SKM-1 treated with dmso at 0.1 percent for 144 hours (cell line): ENCODE measurements at regions not wholly inside any gene's neighbourhood (a gene's known extent, or its start where the extent isn't known, plus 50 kb on each side); places are given as distances from the start of the nearest gene placed in this dataset.
A peak's percentile ranks its signal among the peaks of the same experiment; 100 is the strongest.

Experiments used
- DNase-seq: peaks from one replicate; lab custom pipeline; 2025; ENCODE audit not compliant: unreplicated experiment; lab: John Stamatoyannopoulos, UW

GRCh38 chr2:47266939-47267710 is 90.8 kb upstream of the CALM2 start:
- DNase-seq, result no peak

DNA sequence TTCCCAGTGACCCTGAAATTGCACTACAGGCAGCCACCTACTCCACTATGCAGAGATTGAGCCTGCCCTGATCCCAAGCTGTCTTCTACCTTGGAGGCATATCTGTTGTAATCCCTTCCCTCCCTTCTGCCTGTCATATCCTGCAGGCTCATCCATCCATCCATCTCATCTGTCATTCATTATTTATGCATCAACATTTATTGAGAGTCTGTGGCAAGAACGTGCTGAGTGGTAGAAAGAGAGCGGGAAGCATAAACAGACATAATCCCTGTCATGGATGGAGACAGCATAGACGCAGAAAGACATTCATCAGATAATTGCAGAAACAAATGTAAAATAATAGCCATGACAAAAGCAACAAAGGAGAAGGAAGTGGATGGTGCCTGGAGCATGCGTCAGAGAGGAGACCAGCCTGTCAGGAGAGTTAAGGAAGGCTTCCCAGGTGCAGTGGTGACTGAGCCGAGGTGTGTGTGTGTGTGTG is 89.5 kb upstream of the CALM2 start:
- DNase-seq, result no peak

DNA sequence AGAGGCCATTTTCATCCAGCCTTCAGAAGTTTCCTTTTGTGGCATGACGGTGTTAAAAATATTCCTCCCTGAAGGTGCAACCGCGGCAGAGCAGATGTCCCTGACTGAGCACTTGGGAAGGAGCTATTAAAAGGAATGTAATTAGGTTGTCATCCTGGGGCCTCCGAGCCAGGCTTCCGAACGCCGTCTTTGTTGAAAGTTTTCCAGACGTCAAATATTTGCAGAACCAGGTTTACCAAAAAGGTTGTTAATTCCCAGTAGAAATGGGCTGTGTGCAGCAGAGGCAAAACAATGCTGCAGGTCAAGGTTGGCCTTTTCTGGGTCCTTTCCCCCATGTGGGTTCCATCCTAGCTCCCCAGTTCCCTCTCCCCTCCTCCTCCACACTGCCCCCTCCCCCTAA is 88.8 kb upstream of the CALM2 start:
- DNase-seq, result no peak

DNA sequence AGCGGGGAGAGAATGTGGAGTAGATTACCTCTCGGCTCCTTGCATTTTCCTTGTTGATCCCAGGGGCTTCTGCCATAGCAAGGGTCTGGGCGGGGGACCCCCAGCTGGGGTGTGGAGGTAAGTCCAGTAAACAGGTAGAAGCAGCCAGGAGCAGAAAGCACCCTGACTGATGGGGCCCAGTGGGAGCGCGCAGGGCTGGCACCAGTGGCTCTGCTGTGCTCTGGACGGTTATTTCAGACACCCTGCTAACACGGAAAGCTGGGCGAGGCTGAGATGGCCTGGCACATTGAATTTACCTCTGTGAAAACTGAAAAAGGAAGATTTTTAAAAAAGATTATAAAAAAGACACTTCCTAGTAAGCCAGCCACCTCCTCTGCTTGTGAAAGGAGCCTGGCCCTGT is 88.4 kb upstream of the CALM2 start:
- DNase-seq, result no peak

- no peak for DNase-seq
These were observed 87.8 kb upstream of the CALM2 start for GRCh38 chr2:47264143-47264542.

DNA sequence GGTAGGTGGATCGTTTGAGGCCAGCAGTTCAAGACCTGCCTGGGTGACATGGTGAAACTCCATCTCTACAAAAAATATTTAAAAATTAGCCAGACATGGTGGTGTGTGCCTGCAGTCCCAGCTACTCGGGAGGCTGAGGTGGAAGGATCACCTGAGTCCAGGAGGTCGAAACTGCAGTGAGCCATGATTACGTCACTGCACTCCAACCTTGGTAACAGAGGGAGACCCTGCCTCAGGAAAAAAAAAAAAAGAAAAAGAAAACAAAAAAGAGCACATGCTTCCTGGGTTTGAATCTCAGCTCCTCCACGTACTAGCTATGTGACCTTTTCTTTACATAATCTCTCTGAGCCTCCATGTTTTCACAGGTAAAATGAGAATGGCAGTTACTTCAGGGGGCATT is 86.3 kb upstream of the CALM2 start:
- no peak for DNase-seq

GRCh38 chr2:47260971-47261370 is 84.7 kb upstream of the CALM2 start:
- no peak for DNase-seq

GRCh38 chr2:47259829-47260228 is 83.5 kb upstream of the CALM2 start:
- DNase-seq, result peak; percentile 77

GRCh38 chr2:47257946-47258348 is 81.6 kb upstream of the CALM2 start:
- no peak for DNase-seq

- no peak for DNase-seq
These were observed 80.2 kb upstream of the CALM2 start for GRCh38 chr2:47256416-47257087.

GRCh38 chr2:47255794-47256193 is 79.5 kb upstream of the CALM2 start:
- DNase-seq, result no peak

- DNase-seq, result peak; percentile 18
These were observed 78.2 kb upstream of the CALM2 start for GRCh38 chr2:47254464-47254863.

- no peak for DNase-seq
These were observed 77.1 kb upstream of the CALM2 start for GRCh38 chr2:47253447-47253846.

- no peak for DNase-seq
These were observed 75.0 kb upstream of the CALM2 start for GRCh38 chr2:47251404-47251675.

DNA sequence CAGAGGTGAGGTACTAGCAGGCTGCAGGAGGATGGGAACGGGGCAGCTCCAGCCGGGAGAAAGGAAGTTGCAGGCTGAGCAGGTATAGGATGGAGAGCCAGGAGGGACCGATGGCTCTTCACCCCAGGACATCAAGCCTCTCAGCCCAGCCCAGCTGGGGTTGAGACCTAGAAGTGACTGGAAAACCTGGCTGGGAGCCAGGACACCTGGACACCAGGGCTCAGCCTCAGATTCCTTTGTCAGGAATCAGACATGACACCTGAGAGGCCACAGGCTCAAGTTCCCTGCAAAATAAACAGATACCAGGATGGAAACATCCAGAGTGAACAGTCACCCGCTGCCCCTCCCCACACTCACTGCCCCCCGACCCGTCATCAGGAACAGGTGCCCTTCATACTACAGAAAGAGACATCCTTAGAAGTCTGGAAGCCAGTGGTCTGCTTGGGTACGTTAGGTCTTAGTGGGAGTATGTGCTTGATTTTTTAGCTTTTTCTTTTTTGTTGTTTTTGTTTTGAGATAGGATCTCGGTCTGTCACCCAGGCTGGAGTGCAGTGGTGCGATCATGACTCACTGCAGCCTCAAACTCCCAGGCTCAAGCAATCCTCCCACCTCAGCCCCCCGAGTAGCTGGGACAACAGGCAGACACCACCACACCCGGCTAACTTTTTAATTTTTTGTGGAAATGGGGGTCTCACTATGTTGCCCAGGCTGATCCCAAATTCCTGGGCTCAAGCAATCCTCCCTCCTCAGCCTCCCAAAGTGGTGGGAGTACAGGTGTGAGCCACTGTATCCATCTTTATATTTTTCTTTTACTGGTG is 74.5 kb upstream of the CALM2 start:
- DNase-seq, result no peak

DNA sequence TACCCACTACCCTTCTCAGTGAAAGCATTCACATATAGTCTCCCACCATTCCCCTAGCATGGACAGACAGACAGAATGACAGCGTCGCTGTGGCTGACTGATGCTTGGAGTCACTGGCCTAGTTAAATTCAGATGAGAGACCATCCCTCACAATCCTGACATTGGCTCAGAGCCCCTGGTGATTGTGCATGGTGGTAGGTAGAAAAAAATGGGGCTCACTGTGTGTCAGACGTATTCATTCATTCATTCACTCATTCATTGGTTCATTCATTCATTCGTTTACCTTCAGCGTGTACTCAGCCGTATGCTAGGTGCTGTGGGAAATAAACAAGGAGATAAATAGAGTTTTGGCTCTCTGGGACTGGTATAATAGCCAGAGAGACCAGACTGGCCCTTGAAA is 73.6 kb upstream of the CALM2 start:
- DNase-seq, result no peak

- DNase-seq, result no peak
These were observed 73.0 kb upstream of the CALM2 start for GRCh38 chr2:47249157-47249900.

DNA sequence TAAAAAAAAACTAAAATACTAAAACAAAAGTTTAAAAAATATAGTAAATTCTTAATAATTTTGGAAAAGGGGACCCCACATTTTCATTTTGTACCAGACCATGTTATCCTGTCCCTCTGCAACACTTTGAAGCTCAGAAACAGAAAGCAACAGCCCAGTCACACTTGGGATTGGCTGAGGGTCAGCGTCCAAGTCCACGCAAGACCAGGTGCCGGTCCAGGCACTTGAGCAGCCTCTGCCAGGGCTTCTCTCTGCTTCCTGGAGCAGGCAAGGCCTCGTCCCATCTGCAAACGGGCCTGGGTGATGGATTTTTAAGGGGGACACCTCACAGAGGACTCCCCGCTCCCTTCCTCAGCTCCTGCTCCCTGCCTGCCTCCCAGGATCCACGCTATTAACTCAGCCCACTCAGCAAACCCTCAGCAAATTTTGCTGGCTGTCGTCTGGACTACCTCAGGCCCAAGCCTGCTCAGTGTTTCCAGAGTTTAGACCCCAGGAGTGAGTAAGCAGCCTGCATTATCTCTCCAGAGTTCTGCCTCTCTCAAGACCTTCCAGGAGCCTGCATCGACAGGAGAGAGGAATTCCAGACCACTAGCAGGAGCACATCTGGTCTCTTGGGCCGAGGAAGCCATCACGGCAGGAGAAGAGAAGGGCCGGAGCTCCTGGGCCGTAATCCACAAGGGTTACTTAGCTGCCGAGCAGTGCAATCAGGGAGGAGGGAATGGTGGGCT is 67.4 kb upstream of the CALM2 start:
- DNase-seq, result no peak

- no peak for DNase-seq
These were observed 65.4 kb upstream of the CALM2 start for GRCh38 chr2:47241715-47242114.

GRCh38 chr2:47239119-47239969 is 63.0 kb upstream of the CALM2 start:
- no peak for DNase-seq
